AG09309 (cell line): ENCODE measurements at regions not wholly inside any gene's neighbourhood (a gene's known extent, or its start where the extent isn't known, plus 50 kb on each side); places are given as distances from the start of the nearest gene placed in this dataset.

Source experiments
- DNase-seq: peaks from one replicate; pipeline ENCODE4 v3.0.0-alpha.2; 2010; ENCODE audit warnings: low read depth
- H3K4me3 ChIP-seq: 2 replicates; pipeline ENCODE4 v1.5.1; 2011; ENCODE audit warnings: mild to moderate bottlenecking, low read depth, low read length, moderate library complexity; ENCODE audit not compliant: control insufficient read depth
- TF ChIP-seq, protein P1 (sequence below): IDR thresholded peaks from 2 replicates; pipeline ENCODE4 v1.5.1; 2011; ENCODE audit warnings: mild to moderate bottlenecking, low read depth, low read length, inconsistent platforms; ENCODE audit not compliant: insufficient read depth, control insufficient read depth; ENCODE audit errors: missing control alignments

DNA sequence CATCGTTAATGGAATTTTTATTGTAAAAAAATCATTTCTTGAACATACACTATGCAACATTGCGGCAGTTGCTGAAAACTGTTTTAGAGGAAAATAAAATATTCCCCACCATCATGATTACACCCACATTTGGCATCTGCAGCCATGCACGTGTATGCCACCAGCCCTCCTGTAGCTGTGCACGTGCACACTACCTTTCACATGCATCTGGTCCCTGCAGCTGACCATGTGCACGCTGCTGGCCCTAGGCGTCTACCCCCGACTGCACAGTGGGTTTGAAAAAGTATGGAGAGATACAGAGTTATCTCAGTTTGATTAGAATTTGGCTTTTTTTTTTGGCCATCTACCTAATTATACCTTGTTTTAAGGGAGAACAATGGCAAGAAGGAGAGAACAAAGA, 569.8 kb upstream of the IGFBP7 start:
- no peak for DNase-seq
- TF ChIP-seq, protein P1, sequence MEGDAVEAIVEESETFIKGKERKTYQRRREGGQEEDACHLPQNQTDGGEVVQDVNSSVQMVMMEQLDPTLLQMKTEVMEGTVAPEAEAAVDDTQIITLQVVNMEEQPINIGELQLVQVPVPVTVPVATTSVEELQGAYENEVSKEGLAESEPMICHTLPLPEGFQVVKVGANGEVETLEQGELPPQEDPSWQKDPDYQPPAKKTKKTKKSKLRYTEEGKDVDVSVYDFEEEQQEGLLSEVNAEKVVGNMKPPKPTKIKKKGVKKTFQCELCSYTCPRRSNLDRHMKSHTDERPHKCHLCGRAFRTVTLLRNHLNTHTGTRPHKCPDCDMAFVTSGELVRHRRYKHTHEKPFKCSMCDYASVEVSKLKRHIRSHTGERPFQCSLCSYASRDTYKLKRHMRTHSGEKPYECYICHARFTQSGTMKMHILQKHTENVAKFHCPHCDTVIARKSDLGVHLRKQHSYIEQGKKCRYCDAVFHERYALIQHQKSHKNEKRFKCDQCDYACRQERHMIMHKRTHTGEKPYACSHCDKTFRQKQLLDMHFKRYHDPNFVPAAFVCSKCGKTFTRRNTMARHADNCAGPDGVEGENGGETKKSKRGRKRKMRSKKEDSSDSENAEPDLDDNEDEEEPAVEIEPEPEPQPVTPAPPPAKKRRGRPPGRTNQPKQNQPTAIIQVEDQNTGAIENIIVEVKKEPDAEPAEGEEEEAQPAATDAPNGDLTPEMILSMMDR, result no peak
- H3K4me3 ChIP-seq, result no peak overlapping the region

DNA sequence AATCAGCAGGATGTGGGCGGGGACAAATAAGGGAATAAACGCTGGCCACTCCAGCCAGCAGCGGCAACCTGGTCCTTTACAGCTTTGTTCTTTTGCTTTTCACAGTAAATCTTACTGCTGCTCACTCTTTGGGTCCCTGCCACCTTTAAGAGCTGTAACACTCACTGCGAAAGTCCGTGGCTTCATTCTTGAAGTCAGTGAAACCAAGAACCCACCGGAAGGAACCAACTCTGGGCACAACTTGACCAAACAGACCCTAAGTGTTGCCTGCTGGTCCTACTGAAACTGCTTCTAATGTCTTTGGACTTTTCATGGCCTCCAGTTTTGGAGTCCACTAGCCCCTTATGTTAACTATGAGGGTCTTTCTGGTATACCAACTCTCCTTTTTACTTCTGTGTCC, 566.2 kb upstream of the IGFBP7 start:
- no peak overlapping the region for H3K4me3 ChIP-seq
- DNase-seq, result no peak
- TF ChIP-seq, protein P1, result no peak

DNA sequence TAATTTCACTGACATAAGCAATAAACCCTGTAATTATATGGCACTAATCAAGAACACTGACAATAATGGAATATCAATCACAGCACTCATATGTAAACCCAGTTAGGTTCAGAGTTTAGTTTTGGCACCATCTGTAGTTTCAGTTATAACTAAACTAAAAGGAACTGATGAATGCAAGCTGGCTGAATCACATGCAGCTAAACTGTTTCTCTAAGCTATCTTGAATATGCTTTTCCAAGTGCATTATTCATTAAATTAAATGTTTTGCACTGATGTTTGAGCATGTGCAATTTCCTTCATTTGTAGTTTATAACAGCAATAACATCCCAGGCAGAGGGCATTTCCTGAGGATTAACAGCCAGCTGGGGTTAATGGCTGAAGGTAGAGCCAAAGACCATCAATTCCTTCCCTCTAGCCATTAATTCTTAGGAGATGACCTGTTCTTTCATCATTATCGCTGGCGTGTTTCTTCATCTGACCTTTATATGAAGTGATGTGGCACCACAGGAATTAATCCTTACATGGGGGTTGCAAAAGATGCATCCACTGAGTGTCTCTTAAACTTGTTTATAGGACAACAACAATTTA, 562.8 kb upstream of the IGFBP7 start:
- TF ChIP-seq, protein P1, result no peak
- DNase-seq, result no peak
- no peak overlapping the region for H3K4me3 ChIP-seq

DNA sequence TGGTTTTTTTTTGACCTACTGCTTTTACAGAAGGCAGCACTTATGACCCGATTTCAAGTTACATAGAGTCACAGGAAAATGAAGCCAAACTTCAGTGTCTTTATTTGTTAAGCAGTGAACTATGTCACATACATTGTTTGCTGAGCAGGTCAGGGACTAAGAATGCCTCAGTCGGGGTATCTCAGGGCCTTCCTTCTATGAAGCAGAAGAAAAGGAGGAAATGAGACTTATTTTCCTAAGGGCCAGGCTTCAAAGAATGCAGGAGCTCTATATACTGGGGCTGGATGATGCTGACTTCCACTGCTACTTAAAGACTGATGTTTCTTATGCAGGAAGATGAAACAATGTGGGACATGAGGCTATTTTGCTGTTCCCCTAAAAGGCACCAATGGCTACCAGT, 558.4 kb upstream of the IGFBP7 start:
- TF ChIP-seq, protein P1, result no peak
- no peak overlapping the region for H3K4me3 ChIP-seq
- no peak for DNase-seq

DNA sequence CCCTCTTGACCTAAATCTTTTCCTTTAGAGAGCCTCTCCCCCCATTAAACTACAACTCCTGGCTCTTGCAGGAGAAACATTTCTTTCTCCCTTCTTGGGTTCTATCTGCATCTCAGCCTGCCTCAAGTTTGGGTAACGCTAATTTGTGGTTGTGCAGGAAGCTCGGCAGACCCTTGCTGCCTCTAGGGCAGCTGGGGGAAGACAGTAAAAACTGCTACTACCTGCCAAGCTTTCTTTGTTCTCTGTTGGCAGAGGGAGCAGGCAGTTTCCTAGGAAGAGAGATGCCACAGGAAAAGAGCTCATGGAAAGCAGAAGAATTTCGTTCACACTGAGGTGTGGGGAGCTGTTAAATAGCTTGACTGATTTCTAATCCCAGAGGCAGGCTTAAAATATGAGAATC, 555.6 kb upstream of the IGFBP7 start:
- TF ChIP-seq, protein P1, result no peak

DNA sequence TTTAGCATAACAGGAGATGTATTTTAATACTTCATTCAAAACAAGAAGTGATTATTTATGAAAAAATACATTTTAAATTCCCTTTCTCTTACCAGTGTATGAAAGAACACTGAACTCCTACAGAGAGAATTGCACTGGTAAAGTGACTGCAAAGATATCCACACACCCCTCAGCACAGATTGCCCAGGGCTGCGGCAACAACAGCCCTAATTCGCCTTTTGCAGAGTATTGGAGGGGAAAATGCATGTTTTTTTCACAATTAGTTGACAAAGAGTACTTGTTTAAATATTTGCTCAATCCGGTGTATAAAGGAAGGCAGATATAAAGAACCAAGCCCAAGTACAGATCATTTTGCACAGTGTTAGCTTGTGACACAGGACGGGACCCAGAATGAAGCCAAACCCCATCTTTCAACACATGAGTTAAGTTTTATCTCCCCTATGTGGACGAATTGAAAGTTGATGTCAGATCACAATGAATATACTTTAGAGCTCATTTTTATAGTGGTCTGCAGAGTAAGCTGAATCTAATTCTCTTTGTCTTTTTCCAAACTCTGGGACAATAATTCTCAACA, 551.4 kb upstream of the IGFBP7 start:
- TF ChIP-seq, protein P1, result no peak
- no peak for DNase-seq
- H3K4me3 ChIP-seq, result no peak overlapping the region

More for the DNA sequence above, 555.6 kb upstream of the IGFBP7 start:
- no peak for DNase-seq
- H3K4me3 ChIP-seq, result no peak overlapping the region

DNA sequence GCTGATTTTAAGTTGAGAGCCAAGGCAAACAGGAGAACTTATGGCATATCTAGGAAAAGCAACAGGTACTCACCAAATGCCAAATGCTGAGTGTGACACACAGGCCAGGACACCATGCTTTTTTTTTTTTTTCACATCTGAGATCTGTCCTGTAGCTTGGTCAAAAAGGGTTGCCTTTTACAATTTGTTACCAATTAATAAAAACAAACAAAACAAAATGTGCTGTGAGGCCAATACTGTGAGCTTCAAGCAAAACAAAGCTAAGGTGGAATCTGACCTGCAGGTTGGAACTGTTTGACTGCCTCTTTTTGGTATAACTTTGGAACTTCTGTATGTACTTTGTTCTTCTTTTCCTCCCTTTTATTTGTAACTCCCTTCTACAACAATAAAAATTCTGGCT, 548.5 kb upstream of the IGFBP7 start:
- TF ChIP-seq, protein P1, result no peak
- H3K4me3 ChIP-seq, result no peak overlapping the region
- no peak for DNase-seq
